ENCODE measurements at regions not wholly inside any gene's neighbourhood (a gene's known extent, or its start where the extent isn't known, plus 50 kb on each side); places are given as distances from the start of the nearest gene placed in this dataset.
"Not testable (repeated sequence)": the region's sequence is repeated elsewhere in the genome, so short reads cannot be mapped to it uniquely, and the experiment has no call there.

DNA sequence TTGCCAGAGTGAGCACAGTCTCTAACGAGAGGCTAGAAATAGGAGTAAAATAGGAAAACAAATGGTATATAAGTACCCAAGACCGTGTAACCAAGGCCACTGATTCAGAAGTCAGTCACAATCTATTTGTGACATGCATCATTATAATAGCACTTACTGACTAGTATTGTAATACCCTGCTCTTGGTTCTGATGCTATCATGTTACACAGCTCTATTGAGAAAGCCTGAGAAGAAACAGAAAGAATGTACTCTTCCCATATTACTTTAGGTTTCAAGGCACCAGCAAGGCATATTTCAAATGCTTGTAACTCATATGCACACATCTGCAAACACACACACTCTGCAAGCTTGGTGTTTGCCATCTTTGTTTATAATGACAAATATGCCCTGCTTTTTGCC lies 746.4 kb downstream of the SLC4A3 start:
- Histone ChIP-seq H4K20me1 (ENCODE audit: insufficient read depth, low read length, poor library complexity, severe bottlenecking) (no peaks in the 10 kb centered on the region), H2AFZ (ENCODE audit: low read length) (no peak overlapping the region), H3K9ac (ENCODE audit: low read depth, low read length, poor library complexity, severe bottlenecking) (no peak overlapping the region), H3K27me3 (ENCODE audit: insufficient read depth, low read length, poor library complexity, severe bottlenecking) (no peaks in the 10 kb centered on the region), H3K4me2 (ENCODE audit: low read depth, low read length, poor library complexity, severe bottlenecking) (no peak overlapping the region), H3K4me1 (ENCODE audit: insufficient read depth, low read length, poor library complexity, severe bottlenecking) (no peaks in the 10 kb centered on the region), H3K79me2 (ENCODE audit: insufficient read depth, low read length) (no peaks in the 10 kb centered on the region), H3K4me3 (ENCODE audit: low read length, poor library complexity, severe bottlenecking) (no peak overlapping the region), H3K36me3 (ENCODE audit: insufficient read depth, low read length) (no peaks in the 10 kb centered on the region), H3F3A (ENCODE audit: low read depth) (no peaks in the 10 kb centered on the region), H3K9me3 (ENCODE audit: insufficient read depth, low read depth, low read length) (no peaks in the 10 kb centered on the region), H3K9me2 (replicated peaks; ENCODE audit: low read depth, low read length) (no peaks in the 10 kb centered on the region)
- TF ChIP-seq, protein P1, sequence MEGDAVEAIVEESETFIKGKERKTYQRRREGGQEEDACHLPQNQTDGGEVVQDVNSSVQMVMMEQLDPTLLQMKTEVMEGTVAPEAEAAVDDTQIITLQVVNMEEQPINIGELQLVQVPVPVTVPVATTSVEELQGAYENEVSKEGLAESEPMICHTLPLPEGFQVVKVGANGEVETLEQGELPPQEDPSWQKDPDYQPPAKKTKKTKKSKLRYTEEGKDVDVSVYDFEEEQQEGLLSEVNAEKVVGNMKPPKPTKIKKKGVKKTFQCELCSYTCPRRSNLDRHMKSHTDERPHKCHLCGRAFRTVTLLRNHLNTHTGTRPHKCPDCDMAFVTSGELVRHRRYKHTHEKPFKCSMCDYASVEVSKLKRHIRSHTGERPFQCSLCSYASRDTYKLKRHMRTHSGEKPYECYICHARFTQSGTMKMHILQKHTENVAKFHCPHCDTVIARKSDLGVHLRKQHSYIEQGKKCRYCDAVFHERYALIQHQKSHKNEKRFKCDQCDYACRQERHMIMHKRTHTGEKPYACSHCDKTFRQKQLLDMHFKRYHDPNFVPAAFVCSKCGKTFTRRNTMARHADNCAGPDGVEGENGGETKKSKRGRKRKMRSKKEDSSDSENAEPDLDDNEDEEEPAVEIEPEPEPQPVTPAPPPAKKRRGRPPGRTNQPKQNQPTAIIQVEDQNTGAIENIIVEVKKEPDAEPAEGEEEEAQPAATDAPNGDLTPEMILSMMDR (conservative IDR thresholded peaks at IDR 0.05; ENCODE audit: low read length): no peak
- no peak for TF ChIP-seq EZH2phosphoT487 (IDR thresholded peaks at IDR 0.05; ENCODE audit: borderline replicate concordance)

DNA sequence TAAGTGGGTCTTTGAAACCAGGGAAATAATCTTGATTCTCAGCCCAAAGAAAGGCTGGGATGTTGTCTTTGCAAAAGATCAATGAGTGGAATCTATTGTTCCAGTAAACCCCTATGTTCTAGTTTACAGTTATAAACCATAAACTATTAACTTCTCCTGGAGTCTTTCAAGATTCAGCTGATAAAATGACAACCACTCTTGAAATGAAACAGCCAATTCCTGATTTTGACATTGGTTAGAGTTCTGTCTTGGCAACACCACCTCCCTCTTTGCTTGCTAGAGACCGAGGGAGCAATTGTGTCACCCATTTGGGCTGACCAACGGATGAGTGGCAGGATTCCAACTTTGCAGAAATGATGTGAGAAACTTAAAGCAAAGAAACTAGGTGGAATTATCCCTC lies 746.9 kb downstream of the SLC4A3 start:
- no peak overlapping the region for H2AFZ ChIP-seq (ENCODE audit: low read length)
- H3K4me1 ChIP-seq (ENCODE audit: insufficient read depth, low read length, poor library complexity, severe bottlenecking): no peaks in the 10 kb centered on the region
- no peaks in the 10 kb centered on the region for H3K36me3 ChIP-seq (ENCODE audit: insufficient read depth, low read length)
- no peak overlapping the region for H3K4me3 ChIP-seq (ENCODE audit: low read length, poor library complexity, severe bottlenecking)
- no peaks in the 10 kb centered on the region for H4K20me1 ChIP-seq (ENCODE audit: insufficient read depth, low read length, poor library complexity, severe bottlenecking)
- H3K9me2 ChIP-seq (replicated peaks; ENCODE audit: low read depth, low read length): no peaks in the 10 kb centered on the region
- H3K9ac ChIP-seq (ENCODE audit: low read depth, low read length, poor library complexity, severe bottlenecking): no peak overlapping the region
- H3K79me2 ChIP-seq (ENCODE audit: insufficient read depth, low read length): no peaks in the 10 kb centered on the region
- no peaks in the 10 kb centered on the region for H3K27me3 ChIP-seq (ENCODE audit: insufficient read depth, low read length, poor library complexity, severe bottlenecking)
- H3K9me3 ChIP-seq (ENCODE audit: insufficient read depth, low read depth, low read length): no peaks in the 10 kb centered on the region
- H3K4me2 ChIP-seq (ENCODE audit: low read depth, low read length, poor library complexity, severe bottlenecking): no peak overlapping the region
- H3F3A ChIP-seq (ENCODE audit: low read depth): no peaks in the 10 kb centered on the region
- no peak for TF ChIP-seq EZH2phosphoT487 (IDR thresholded peaks at IDR 0.05; ENCODE audit: borderline replicate concordance)
- TF ChIP-seq, protein P1 (conservative IDR thresholded peaks at IDR 0.05; ENCODE audit: low read length): no peak

DNA sequence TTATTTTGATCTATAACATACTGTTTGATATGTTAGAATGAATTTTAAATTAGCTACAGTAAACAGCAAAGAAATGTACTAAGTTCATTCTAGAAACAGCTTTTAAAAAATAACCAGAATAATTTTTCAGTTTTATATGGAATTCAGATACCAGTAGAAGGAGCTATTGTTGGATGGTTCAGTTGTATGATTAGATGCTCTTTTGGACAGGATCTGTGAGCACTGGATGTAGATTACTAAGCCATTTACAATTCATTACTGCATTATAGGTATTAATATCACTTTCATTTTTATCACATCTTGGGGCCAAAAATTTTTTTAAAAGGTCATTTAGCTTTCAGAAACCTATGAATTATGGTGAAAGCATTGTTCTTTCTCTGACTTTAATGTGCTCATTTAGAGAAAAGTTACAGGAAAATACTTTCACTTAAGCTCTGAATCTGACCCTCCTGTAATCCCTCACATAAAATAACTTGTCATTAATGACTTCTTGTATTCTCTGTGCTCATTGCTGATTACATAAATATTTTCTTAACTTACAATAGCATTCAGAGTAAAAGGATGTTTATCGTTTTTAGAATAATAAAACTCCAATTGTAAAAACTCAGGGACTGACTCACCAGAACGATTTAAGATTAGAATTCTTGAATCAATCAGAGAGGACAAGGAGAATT lies 750.2 kb downstream of the SLC4A3 start:
- no peak for TF ChIP-seq EZH2phosphoT487 (IDR thresholded peaks at IDR 0.05; ENCODE audit: borderline replicate concordance)
- Histone ChIP-seq H3K4me2 (ENCODE audit: low read depth, low read length, poor library complexity, severe bottlenecking) (no peak overlapping the region), H2AFZ (ENCODE audit: low read length) (no peak overlapping the region), H4K20me1 (ENCODE audit: insufficient read depth, low read length, poor library complexity, severe bottlenecking) (no peaks in the 10 kb centered on the region), H3F3A (ENCODE audit: low read depth) (no peaks in the 10 kb centered on the region), H3K4me3 (ENCODE audit: low read length, poor library complexity, severe bottlenecking) (no peak overlapping the region), H3K79me2 (ENCODE audit: insufficient read depth, low read length) (no peaks in the 10 kb centered on the region), H3K9me3 (ENCODE audit: insufficient read depth, low read depth, low read length) (no peaks in the 10 kb centered on the region), H3K36me3 (ENCODE audit: insufficient read depth, low read length) (no peaks in the 10 kb centered on the region), H3K27me3 (ENCODE audit: insufficient read depth, low read length, poor library complexity, severe bottlenecking) (no peaks in the 10 kb centered on the region), H3K9ac (ENCODE audit: low read depth, low read length, poor library complexity, severe bottlenecking) (no peak overlapping the region), H3K4me1 (ENCODE audit: insufficient read depth, low read length, poor library complexity, severe bottlenecking) (no peaks in the 10 kb centered on the region), H3K9me2 (replicated peaks; ENCODE audit: low read depth, low read length) (no peaks in the 10 kb centered on the region)

DNA sequence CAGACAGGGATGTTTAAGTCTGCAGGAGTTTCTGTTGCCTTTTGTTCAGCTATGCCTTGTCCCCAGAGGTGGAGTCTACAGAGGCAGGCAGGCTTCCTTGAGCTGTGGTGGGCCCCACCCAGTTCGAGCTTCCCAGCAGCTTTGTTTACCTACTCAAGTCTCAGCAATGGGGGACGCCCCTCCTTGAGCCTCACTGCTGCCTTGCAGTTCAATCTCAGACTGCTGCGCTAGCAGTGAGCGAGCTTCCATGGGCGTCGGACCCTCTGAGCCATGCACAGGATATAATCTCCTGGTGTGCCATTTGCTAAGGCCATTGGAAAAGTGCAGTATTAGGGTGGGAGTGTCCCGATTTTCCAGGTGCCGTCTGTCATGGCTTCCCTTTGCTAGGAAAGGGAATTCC lies 760.3 kb downstream of the SLC4A3 start:
- not testable (repeated sequence) for H3K9me3 ChIP-seq (ENCODE audit: insufficient read depth, low read depth, low read length); H3K4me2 ChIP-seq (ENCODE audit: low read depth, low read length, poor library complexity, severe bottlenecking); H3K79me2 ChIP-seq (ENCODE audit: insufficient read depth, low read length); H3K4me1 ChIP-seq (ENCODE audit: insufficient read depth, low read length, poor library complexity, severe bottlenecking); H3K27me3 ChIP-seq (ENCODE audit: insufficient read depth, low read length, poor library complexity, severe bottlenecking); H3K36me3 ChIP-seq (ENCODE audit: insufficient read depth, low read length); H3K9ac ChIP-seq (ENCODE audit: low read depth, low read length, poor library complexity, severe bottlenecking); H3K4me3 ChIP-seq (ENCODE audit: low read length, poor library complexity, severe bottlenecking); H4K20me1 ChIP-seq (ENCODE audit: insufficient read depth, low read length, poor library complexity, severe bottlenecking); H3F3A ChIP-seq (ENCODE audit: low read depth); H2AFZ ChIP-seq (ENCODE audit: low read length); H3K9me2 ChIP-seq (replicated peaks; ENCODE audit: low read depth, low read length)

All from Loucy (cell line).